ENCODE measurements at regions not wholly inside any gene's neighbourhood (a gene's known extent, or its start where the extent isn't known, plus 50 kb on each side); places are given as distances from the start of the nearest gene placed in this dataset.
"Not testable (repeated sequence)": the region's sequence is repeated elsewhere in the genome, so short reads cannot be mapped to it uniquely, and the experiment has no call there.

DNA sequence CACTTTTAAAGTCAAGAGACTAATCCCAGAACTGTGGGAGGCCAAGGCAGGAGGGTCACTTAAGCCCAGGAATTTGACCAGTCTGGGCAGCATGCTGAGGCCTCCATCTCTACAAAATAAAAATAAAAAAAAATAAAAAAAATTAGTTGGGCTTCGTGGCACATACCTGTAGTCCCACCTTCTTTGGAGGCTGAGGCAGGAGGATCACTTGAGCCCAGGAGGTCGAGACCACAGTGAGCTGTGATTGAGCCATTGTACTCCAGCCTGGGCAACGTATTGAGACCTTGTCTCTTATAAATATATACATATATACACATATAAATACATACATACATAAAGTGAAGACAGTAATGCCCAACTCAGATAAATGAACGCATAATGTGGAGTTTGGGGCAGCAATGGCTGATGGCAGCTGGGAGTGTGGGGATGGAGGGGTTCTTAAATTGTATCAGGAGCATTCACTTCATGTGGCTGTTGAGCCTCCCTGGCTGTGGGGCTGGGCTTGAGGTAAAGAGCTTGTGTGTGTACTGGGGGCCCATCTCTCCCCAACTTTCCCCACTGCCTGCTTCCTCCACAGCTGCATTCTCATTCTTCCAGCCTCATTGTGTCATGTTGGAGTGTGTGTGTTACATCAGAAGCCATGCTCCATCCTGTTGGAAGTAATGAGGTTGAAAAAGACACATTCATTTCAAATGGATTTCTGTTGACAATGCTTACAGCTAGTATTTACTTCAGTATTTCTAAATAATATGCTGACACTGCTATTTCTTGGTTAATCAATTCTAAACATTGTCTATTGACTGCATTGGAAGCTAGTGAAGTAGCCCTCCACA lies 96.5 kb upstream of the HS6ST1 start:
- Histone ChIP-seq H3K27ac (no peak overlapping the region), H3K27me3 (no peaks in the 10 kb centered on the region), H3K9me3 (no peaks in the 10 kb centered on the region), H3K4me3 (no peak overlapping the region), H3K4me1 (no peaks in the 10 kb centered on the region), H3K36me3 (no peaks in the 10 kb centered on the region)
- peak in 2 of 3 donors; percentile 11 to 20 for DNase-seq
- TF ChIP-seq POLR2A (IDR thresholded peaks at IDR 0.05) = no peak
- TF ChIP-seq, protein P1, sequence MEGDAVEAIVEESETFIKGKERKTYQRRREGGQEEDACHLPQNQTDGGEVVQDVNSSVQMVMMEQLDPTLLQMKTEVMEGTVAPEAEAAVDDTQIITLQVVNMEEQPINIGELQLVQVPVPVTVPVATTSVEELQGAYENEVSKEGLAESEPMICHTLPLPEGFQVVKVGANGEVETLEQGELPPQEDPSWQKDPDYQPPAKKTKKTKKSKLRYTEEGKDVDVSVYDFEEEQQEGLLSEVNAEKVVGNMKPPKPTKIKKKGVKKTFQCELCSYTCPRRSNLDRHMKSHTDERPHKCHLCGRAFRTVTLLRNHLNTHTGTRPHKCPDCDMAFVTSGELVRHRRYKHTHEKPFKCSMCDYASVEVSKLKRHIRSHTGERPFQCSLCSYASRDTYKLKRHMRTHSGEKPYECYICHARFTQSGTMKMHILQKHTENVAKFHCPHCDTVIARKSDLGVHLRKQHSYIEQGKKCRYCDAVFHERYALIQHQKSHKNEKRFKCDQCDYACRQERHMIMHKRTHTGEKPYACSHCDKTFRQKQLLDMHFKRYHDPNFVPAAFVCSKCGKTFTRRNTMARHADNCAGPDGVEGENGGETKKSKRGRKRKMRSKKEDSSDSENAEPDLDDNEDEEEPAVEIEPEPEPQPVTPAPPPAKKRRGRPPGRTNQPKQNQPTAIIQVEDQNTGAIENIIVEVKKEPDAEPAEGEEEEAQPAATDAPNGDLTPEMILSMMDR (IDR thresholded peaks at IDR 0.05) = no peak

DNA sequence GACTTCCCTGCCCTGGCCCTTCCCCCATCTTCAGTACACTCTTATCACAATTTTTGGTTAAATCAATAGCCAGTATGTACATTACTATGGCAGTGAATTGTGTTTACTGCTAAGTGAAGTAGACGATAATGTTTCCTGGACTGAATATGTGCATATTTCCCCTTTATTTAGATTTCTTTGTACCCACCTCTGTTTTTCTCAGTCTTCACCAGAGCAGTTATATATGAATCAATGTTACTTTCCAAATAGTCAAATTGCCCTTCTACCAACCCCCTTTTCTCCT lies 97.1 kb upstream of the HS6ST1 start:
- Histone ChIP-seq H3K27ac (no peak overlapping the region), H3K4me1 (no peaks in the 10 kb centered on the region), H3K36me3 (no peaks in the 10 kb centered on the region), H3K9me3 (no peaks in the 10 kb centered on the region), H3K27me3 (no peaks in the 10 kb centered on the region), H3K4me3 (no peak overlapping the region)
- TF ChIP-seq, protein P1 (IDR thresholded peaks at IDR 0.05) = no peak
- TF ChIP-seq POLR2A (IDR thresholded peaks at IDR 0.05) = no peak
- no peak for DNase-seq

DNA sequence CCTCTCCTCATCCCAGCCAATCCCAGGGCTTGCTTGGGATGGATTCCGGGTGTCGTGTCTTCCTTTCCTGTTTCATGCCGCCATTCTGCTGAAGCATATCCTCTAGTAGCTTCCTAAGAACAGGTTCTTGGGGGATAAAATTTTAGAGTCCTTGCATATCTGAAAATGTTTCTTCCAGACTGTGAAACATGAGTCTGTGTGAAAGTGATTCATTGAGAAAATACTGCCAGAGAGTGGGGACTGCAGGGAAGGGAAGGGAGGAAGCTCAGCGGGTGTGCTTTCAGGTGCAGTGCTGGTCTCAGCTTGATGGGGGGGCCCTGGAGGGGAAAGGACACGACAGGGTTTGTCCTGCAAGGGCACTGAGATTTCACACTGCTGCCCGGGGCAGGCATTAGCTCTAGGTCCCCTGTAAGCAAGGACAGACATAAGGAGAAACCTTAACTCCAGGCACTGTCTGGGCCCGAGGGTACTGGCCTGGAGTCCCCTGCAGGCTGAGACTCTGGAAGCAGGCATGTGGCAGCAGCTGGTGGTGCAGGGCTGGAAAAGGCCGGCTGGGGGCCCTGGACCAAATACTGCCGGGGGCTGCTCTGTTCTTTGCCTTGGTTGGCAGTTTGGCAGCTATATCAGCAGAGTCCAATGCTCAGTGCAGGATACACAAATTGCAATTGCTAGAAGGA lies 97.6 kb upstream of the HS6ST1 start:
- Histone ChIP-seq H3K9me3 (no peaks in the 10 kb centered on the region), H3K4me3 (no peak overlapping the region), H3K36me3 (no peaks in the 10 kb centered on the region), H3K4me1 (no peaks in the 10 kb centered on the region), H3K27ac (no peak overlapping the region), H3K27me3 (no peaks in the 10 kb centered on the region)
- TF ChIP-seq, protein P1 (IDR thresholded peaks at IDR 0.05) = no peak
- no peak for TF ChIP-seq POLR2A (IDR thresholded peaks at IDR 0.05)
- peak in 1 of 3 donors; percentile 23 for DNase-seq

DNA sequence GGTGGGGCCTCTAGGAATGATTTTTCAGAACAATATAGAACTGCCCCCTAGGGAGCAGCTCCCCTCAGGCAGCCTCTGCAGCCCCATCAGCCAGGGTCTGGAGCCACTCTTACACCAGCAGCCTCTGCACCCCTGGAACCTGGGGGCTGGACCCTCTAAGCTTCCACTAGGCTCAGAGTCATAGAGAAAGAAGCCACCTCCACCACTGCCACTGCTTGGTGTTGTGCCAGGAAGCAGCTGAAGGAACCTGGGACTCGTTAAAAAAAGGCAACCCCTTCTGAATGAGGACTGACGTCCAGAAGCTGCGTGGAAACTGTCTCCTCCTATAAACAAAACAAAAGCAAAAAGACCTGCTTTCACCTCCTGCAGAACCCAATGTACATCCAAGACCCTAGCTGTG lies 98.1 kb upstream of the HS6ST1 start:
- DNase-seq = peak in 1 of 3 donors; percentile 21

DNA sequence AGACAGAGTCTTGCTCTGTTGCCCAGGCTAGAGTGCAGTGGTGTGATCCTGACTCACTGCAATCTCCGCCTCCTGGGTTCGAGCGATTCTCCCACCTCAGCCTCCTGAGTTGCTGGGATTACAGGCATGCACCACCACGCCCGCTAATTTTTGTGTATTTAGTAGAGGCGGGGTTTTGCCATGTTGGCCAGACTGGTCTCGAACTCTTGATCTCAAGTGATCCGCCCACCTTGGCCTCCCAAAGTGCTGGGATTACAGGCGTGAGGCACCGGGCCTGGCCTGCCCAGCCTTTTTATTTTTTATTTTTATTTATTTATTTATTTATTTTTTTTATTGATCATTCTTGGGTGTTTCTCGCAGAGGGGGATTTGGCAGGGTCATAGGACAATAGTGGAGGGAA lies 98.6 kb upstream of the HS6ST1 start:
- H3K4me1 ChIP-seq, H3K36me3 ChIP-seq, H3K27me3 ChIP-seq, H3K4me3 ChIP-seq, H3K27ac ChIP-seq, H3K9me3 ChIP-seq: not testable (repeated sequence)
- peak in 1 of 3 donors; percentile 30 for DNase-seq

More for the DNA sequence above, 98.1 kb upstream of the HS6ST1 start:
- Histone ChIP-seq H3K4me1 (no peaks in the 10 kb centered on the region), H3K27ac (no peak overlapping the region), H3K4me3 (no peak overlapping the region), H3K36me3 (no peaks in the 10 kb centered on the region), H3K9me3 (no peaks in the 10 kb centered on the region), H3K27me3 (no peaks in the 10 kb centered on the region)
- TF ChIP-seq POLR2A (IDR thresholded peaks at IDR 0.05) = no peak
- TF ChIP-seq, protein P1 (IDR thresholded peaks at IDR 0.05) = no peak

DNA sequence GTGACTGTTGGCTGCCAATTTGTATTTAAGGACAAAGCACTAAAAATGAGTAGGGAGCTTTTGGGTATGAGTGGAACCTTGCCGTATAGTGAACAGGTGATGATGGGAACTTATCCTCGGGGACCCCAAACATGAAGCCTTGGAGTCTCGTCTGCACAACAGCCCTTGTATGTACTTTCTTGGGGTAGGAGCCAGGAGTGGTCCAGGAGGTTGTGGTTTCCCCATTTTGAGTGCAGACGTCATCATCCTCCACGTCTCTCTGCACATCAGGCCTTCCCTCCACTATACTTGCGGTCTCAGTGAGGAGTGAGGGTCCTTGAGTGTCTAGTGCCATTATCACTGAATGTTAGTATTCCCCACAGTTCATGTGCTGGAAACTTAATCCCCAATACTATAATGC lies 101.5 kb upstream of the HS6ST1 start:
- no peak overlapping the region for H3K4me3 ChIP-seq
- no peaks in the 10 kb centered on the region for H3K36me3 ChIP-seq
- H3K27ac ChIP-seq = no peak overlapping the region
- no peaks in the 10 kb centered on the region for H3K27me3 ChIP-seq
- DNase-seq = peak in 1 of 3 donors; percentile 7
- TF ChIP-seq, protein P1 (IDR thresholded peaks at IDR 0.05) = no peak
- TF ChIP-seq POLR2A (IDR thresholded peaks at IDR 0.05) = no peak
- H3K9me3 ChIP-seq = no peaks in the 10 kb centered on the region
- no peaks in the 10 kb centered on the region for H3K4me1 ChIP-seq

Data from Peyer's patch (tissue), 4 donors.